ENCODE measurements at regions not wholly inside any gene's neighbourhood (a gene's known extent, or its start where the extent isn't known, plus 50 kb on each side); places are given as distances from the start of the nearest gene placed in this dataset.

GRCh38 chr3:74328435-74328834 is 286.0 kb downstream of the CNTN3 start:
- TF ChIP-seq, protein P1, sequence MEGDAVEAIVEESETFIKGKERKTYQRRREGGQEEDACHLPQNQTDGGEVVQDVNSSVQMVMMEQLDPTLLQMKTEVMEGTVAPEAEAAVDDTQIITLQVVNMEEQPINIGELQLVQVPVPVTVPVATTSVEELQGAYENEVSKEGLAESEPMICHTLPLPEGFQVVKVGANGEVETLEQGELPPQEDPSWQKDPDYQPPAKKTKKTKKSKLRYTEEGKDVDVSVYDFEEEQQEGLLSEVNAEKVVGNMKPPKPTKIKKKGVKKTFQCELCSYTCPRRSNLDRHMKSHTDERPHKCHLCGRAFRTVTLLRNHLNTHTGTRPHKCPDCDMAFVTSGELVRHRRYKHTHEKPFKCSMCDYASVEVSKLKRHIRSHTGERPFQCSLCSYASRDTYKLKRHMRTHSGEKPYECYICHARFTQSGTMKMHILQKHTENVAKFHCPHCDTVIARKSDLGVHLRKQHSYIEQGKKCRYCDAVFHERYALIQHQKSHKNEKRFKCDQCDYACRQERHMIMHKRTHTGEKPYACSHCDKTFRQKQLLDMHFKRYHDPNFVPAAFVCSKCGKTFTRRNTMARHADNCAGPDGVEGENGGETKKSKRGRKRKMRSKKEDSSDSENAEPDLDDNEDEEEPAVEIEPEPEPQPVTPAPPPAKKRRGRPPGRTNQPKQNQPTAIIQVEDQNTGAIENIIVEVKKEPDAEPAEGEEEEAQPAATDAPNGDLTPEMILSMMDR (IDR thresholded peaks at IDR 0.05): no peak
- no peak for TF ChIP-seq POLR2A (IDR thresholded peaks at IDR 0.05)

Data from breast epithelium (tissue), 3 donors.